Neural progenitor cell (in vitro differentiated cells): ENCODE measurements at regions not wholly inside any gene's neighbourhood (a gene's known extent, or its start where the extent isn't known, plus 50 kb on each side); places are given as distances from the start of the nearest gene placed in this dataset.
"Not testable (repeated sequence)": the region's sequence is repeated elsewhere in the genome, so short reads cannot be mapped to it uniquely, and the experiment has no call there.

Source experiments
- DNase-seq: peaks from one replicate; pipeline ENCODE4 v3.0.0-alpha.2; 2016; ENCODE audit warnings: low spot score
- H2AFZ ChIP-seq: fragments of 200-600 bp; sonication (generic); replicated peaks from 2 replicates; pipeline ENCODE4 v1.6.1; 2016; ENCODE audit warnings: antibody characterized with exemption
- H3F3A ChIP-seq: fragments of 200-600 bp; sonication (generic); 2 replicates; pipeline ENCODE4 v1.6.1; 2016; ENCODE audit warnings: antibody characterized with exemption, low read depth
- H3K27ac ChIP-seq: fragments of 200-600 bp; sonication (generic); 2 replicates; pipeline ENCODE4 v1.5.1; 2016; ENCODE audit warnings: mild to moderate bottlenecking
- H3K27me3 ChIP-seq: fragments of 200-600 bp; sonication (generic); 2 replicates; pipeline ENCODE4 v1.6.1; 2016; ENCODE audit warnings: mild to moderate bottlenecking, moderate library complexity
- H3K36me3 ChIP-seq: fragments of 200-600 bp; sonication (generic); 2 replicates; pipeline ENCODE4 v1.5.1; 2016
- H3K4me1 ChIP-seq: fragments of 200-600 bp; sonication (generic); 2 replicates; pipeline ENCODE4 v1.6.1; 2016; ENCODE audit warnings: mixed run types
- H3K4me2 ChIP-seq: fragments of 200-600 bp; sonication (generic); 2 replicates; pipeline ENCODE4 v1.6.1; 2016
- H3K4me3 ChIP-seq: fragments of 200-600 bp; sonication (generic); 2 replicates; pipeline ENCODE4 v1.5.1; 2016
- H3K79me2 ChIP-seq: fragments of 200-600 bp; sonication (generic); 2 replicates; pipeline ENCODE4 v1.6.1; 2016; ENCODE audit warnings: low read depth
- H3K9ac ChIP-seq: fragments of 200-600 bp; sonication (generic); 2 replicates; pipeline ENCODE4 v1.6.1; 2016
- H3K9me3 ChIP-seq: fragments of 200-600 bp; sonication (generic); 2 replicates; pipeline ENCODE4 v1.5.1; 2016; ENCODE audit warnings: low read depth
- H4K20me1 ChIP-seq: fragments of 200-600 bp; sonication (generic); 2 replicates; pipeline ENCODE4 v1.6.1; 2016; ENCODE audit warnings: low read depth
- H3K27ac Mint-ChIP-seq: 3 replicates; pipeline ENCODE4 v1.8.0; 2021; ENCODE audit warnings: mixed read lengths
- H3K27me3 Mint-ChIP-seq: 2 replicates; pipeline ENCODE4 v1.8.0; 2022; ENCODE audit warnings: low read depth, mild to moderate bottlenecking, inconsistent platforms, moderate library complexity, mixed read lengths; ENCODE audit not compliant: insufficient read depth
- H3K36me3 Mint-ChIP-seq: 3 replicates; pipeline ENCODE4 v1.8.0; 2021; ENCODE audit warnings: mixed read lengths
- H3K4me1 Mint-ChIP-seq: 3 replicates; pipeline ENCODE4 v1.8.0; 2021; ENCODE audit warnings: mixed read lengths
- H3K4me3 Mint-ChIP-seq: 3 replicates; pipeline ENCODE4 v1.8.0; 2021; ENCODE audit warnings: mild to moderate bottlenecking, moderate library complexity, mixed read lengths
- H3K9me3 Mint-ChIP-seq: 3 replicates; pipeline ENCODE4 v1.8.0; 2020; ENCODE audit warnings: mixed read lengths
- CTCF ChIP-seq: fragments of 200-600 bp; sonication (generic); IDR thresholded peaks from 2 replicates; pipeline ENCODE4 v1.5.1; 2017; ENCODE audit warnings: antibody characterized with exemption, mild to moderate bottlenecking
- EZH2 ChIP-seq: fragments of 200-600 bp; sonication (generic); IDR thresholded peaks from 2 replicates; pipeline ENCODE4 v1.6.1; 2017; ENCODE audit warnings: antibody characterized with exemption, mild to moderate bottlenecking, moderate library complexity
- EZH2phosphoT487 ChIP-seq: fragments of 200-600 bp; sonication (generic); IDR thresholded peaks from 2 replicates; pipeline ENCODE4 v1.6.1; 2017; ENCODE audit warnings: antibody characterized with exemption

DNA sequence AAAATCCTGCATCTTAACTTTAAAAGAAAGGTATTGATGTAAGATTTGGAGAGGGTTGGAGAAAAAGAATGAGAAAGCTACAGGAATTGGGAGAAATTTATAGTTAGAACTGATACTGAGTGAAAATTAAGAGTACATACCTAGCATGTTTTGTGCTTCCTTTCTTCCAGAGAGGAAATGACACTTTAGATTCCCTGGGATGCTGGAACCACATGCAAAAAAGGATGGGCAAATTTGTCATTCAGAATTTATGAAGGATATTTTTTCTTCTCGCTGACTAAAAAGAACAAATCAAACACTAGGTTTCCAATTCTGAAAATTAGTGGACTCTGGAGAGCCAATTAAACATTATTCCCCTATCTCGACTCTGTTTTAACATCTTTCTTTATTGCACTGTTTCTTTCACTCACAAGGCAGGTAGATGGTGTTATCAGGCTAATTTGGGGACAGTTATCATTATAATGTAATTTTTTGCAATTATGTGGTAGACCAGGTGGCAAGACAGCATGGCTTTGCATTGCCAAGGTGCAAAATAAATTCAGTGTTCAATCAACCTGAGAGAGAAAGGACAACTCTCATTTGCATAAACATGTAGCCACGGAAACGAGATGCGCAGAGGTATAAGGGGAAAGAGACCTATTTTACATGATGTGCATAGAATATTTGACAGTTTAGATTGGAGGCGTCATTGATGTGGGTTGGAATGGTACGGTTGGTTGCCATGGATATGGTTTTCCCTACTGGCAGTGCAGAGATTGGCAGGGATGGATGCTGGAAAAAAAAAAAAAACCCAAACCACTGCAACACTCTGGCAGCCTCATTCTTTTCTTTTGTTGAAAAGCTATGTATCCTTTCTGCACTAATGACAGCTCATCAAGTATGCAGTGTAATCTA lies 320.4 kb upstream of the CCNH start:
- H3K4me3 Mint-ChIP-seq, result no peak overlapping the region
- Histone ChIP-seq H3K9ac (no peak overlapping the region), H3K27ac (no peak overlapping the region), H3K79me2 (no peaks in the 10 kb centered on the region), H3K9me3 (no peaks in the 10 kb centered on the region), H3K4me1 (no peaks in the 10 kb centered on the region), H4K20me1 (no peaks in the 10 kb centered on the region), H3K4me2 (no peak overlapping the region), H3K4me3 (no peak overlapping the region), H2AFZ (no peak overlapping the region), H3F3A (no peaks in the 10 kb centered on the region), H3K36me3 (no peaks in the 10 kb centered on the region), H3K27me3 (no peaks in the 10 kb centered on the region)
- TF ChIP-seq EZH2 (no peak), EZH2phosphoT487 (no peak), CTCF (no peak)
- no peaks in the 10 kb centered on the region for H3K27me3 Mint-ChIP-seq
- H3K4me1 Mint-ChIP-seq, result peaks cover 10% of the 10 kb centered on the region
- H3K36me3 Mint-ChIP-seq, result no peaks in the 10 kb centered on the region
- H3K27ac Mint-ChIP-seq, result no peak overlapping the region
- DNase-seq, result no peak
- no peaks in the 10 kb centered on the region for H3K9me3 Mint-ChIP-seq

- H3K27ac ChIP-seq, result no peak overlapping the region
- no peak for DNase-seq
- Mint-ChIP-seq H3K4me1 (peaks cover 10% of the 10 kb centered on the region), H3K9me3 (no peaks in the 10 kb centered on the region), H3K4me3 (no peak overlapping the region), H3K27ac (no peak overlapping the region), H3K36me3 (no peaks in the 10 kb centered on the region), H3K27me3 (no peaks in the 10 kb centered on the region)
- no peaks in the 10 kb centered on the region for H3K36me3 ChIP-seq
- no peaks in the 10 kb centered on the region for H4K20me1 ChIP-seq
- H3K4me3 ChIP-seq, result no peak overlapping the region
- H3K9me3 ChIP-seq, result no peaks in the 10 kb centered on the region
- H3K9ac ChIP-seq, result no peak overlapping the region
- no peaks in the 10 kb centered on the region for H3K79me2 ChIP-seq
- H3K4me2 ChIP-seq, result no peak overlapping the region
- TF ChIP-seq EZH2phosphoT487, result no peak
- TF ChIP-seq CTCF, result no peak
- TF ChIP-seq EZH2, result no peak
- H2AFZ ChIP-seq, result no peak overlapping the region
- H3K27me3 ChIP-seq, result no peaks in the 10 kb centered on the region
- H3F3A ChIP-seq, result no peaks in the 10 kb centered on the region
- no peaks in the 10 kb centered on the region for H3K4me1 ChIP-seq
Measured at GRCh38 chr5:87729781-87730180, 317.1 kb upstream of the CCNH start.

- H3K4me3 Mint-ChIP-seq, result no peak overlapping the region
- no peaks in the 10 kb centered on the region for H3K27me3 Mint-ChIP-seq
- no peaks in the 10 kb centered on the region for H3K4me1 ChIP-seq
- H3K36me3 Mint-ChIP-seq, result peaks cover 2% of the 10 kb centered on the region
- H3K9me3 Mint-ChIP-seq, result peaks cover 16% of the 10 kb centered on the region
- H3K9ac ChIP-seq, result no peak overlapping the region
- no peak overlapping the region for H3K4me3 ChIP-seq
- no peaks in the 10 kb centered on the region for H3K9me3 ChIP-seq
- no peaks in the 10 kb centered on the region for H3K36me3 ChIP-seq
- no peak for DNase-seq
- H3K79me2 ChIP-seq, result no peaks in the 10 kb centered on the region
- H2AFZ ChIP-seq, result no peak overlapping the region
- no peaks in the 10 kb centered on the region for H3K27me3 ChIP-seq
- H3K4me2 ChIP-seq, result no peak overlapping the region
- no peaks in the 10 kb centered on the region for H3F3A ChIP-seq
- H3K27ac ChIP-seq, result no peak overlapping the region
- TF ChIP-seq CTCF, result no peak
- TF ChIP-seq EZH2phosphoT487, result no peak
- TF ChIP-seq EZH2, result no peak
- H3K27ac Mint-ChIP-seq, result no peak overlapping the region
- H3K4me1 Mint-ChIP-seq, result peaks cover 6% of the 10 kb centered on the region
- H4K20me1 ChIP-seq, result no peaks in the 10 kb centered on the region
Measured at GRCh38 chr5:87722286-87722685, 309.6 kb upstream of the CCNH start.

DNA sequence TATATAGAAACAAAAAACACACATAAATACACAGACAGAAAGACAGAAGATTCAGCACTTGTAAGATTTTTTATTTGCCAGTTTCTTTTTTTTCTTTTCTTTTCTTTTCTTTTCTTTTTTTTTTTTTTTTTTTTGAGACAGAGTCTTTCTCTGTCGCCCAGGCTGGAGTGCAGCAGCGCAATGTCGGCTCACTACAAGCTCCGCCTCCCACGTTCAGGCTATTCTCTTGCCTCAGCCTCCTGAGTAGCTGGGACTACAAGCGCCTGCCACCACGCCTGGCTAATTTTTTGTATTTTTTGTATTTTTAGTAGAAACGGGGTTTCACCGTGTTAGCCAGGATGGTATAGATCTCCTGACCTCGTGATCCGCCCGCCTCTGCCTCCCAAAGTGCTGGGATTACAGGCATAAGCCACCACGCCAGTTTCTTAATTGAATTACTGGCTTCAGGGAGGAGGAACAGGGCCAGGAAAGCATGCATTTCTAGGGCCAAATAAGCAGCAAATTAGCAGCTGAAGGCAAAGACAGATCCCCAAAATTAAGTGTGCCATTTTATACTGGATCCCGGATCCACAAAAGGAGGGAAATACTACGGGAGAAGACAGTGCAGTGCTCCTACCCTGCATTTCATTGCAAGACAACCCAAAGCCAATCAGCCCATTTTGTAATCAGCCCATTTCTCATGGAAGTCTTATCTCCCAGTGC lies 305.6 kb upstream of the CCNH start:
- H3K4me1 ChIP-seq, H3K36me3 ChIP-seq, H3F3A ChIP-seq, H3K9me3 ChIP-seq, H3K9ac ChIP-seq, H3K4me2 ChIP-seq, H3K4me1 Mint-ChIP-seq, H2AFZ ChIP-seq, H3K27ac Mint-ChIP-seq, H3K4me3 Mint-ChIP-seq, H3K27ac ChIP-seq, H3K27me3 Mint-ChIP-seq, H3K4me3 ChIP-seq, H3K27me3 ChIP-seq, DNase-seq, H3K79me2 ChIP-seq, H3K36me3 Mint-ChIP-seq, H4K20me1 ChIP-seq: not testable (repeated sequence)
- peaks cover 16% of the 10 kb centered on the region for H3K9me3 Mint-ChIP-seq
